GM19372 (cell line): ENCODE measurements at regions not wholly inside any gene's neighbourhood (a gene's known extent, or its start where the extent isn't known, plus 50 kb on each side); places are given as distances from the start of the nearest gene placed in this dataset.
"Not testable (repeated sequence)": the region's sequence is repeated elsewhere in the genome, so short reads cannot be mapped to it uniquely, and the experiment has no call there.

Experiments used
- ATAC-seq: cut with Tn5 transposase; IDR thresholded peaks from one replicate; pipeline ENCODE4 v1.9.1; 2021; ENCODE audit warnings: mild to moderate bottlenecking, low read depth, moderate library complexity; ENCODE audit not compliant: unreplicated experiment

DNA sequence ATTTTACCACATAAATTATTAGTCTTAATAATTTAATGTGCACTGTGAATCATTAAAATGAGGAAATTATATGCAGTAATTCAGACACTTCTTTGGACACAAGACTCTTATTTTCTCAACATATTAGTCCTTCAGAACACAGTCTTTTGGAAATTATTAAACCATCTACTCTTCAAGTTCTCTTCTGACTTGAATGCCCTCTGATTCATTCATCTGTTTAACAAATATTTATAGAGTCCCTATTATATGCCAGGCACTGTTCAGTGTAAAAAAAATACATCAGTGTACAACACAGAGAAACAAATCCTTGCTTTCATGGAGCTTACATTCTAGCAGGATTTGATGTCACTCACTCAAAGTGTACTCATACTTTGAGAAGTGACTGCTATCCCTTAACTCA, 163.4 kb upstream of the IL12B start:
- no peak for ATAC-seq

DNA sequence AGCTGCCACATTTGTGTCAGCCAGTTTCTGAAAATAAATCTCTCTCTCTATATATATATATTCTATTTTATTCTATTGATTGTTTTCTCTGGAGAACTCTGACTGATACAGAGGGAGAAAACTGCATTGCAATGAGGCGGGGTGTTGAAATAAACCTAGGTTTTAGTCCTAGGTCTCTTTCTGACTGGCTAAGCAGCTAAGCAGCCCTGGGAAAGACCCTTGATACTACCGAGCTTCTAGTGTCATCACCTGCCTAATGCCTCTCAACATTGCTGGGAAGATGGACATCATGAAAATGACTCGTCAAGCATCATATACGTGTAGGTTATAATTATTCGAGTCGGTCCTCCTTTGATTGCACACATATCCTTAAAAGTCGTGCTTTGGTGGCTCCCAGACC, 166.5 kb upstream of the IL12B start:
- no peak for ATAC-seq

GRCh38 chr5:159497221-159497620, 166.9 kb upstream of the IL12B start:
- no peak for ATAC-seq

GRCh38 chr5:159498630-159499029, 168.3 kb upstream of the IL12B start:
- no peak for ATAC-seq

GRCh38 chr5:159502116-159502515, 171.8 kb upstream of the IL12B start:
- ATAC-seq: not testable (repeated sequence)

DNA sequence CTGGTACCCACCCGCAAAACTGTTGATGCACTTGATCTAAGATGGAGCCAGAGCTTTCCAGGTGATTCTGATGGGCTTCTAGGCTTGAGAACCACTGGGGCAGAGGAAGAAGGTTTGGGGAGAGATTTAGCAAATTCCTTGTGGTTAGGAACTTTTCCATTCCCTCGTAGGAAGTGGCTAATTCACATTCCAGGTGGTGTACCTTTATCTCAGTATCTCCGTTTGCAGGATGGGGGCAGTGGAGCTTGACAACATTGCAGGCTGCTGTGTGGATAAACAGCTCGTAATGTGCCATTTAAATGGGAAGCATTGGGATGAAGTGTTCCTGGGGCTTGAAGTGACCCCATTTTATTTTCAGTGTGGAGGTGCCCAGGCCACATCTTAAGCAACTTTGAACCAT, 172.9 kb upstream of the IL12B start:
- ATAC-seq: no peak

GRCh38 chr5:159504106-159504856, 174.0 kb upstream of the IL12B start:
- ATAC-seq: no peak

DNA sequence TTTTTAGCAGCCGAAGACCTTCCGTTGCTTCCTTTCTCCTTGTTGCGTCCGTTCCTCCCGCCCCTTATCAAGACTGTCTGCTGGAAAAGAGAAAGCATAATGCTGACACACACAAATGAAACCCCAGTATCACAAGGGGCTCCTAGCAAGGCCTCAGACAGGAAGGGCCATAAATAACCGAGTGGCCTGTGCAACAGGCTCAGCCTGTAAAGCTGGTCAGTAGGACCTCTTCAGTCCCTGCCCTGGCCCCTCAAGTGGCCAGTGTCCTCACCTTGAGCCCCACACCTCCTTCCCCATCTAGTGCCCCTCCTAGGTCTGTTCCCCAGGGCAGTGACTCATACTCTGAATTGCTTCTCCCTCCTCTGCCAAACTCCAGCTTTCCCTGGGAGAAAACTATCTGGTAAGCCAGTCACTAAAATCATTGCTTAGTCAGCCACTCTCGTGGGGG, 174.6 kb upstream of the IL12B start:
- no peak for ATAC-seq

DNA sequence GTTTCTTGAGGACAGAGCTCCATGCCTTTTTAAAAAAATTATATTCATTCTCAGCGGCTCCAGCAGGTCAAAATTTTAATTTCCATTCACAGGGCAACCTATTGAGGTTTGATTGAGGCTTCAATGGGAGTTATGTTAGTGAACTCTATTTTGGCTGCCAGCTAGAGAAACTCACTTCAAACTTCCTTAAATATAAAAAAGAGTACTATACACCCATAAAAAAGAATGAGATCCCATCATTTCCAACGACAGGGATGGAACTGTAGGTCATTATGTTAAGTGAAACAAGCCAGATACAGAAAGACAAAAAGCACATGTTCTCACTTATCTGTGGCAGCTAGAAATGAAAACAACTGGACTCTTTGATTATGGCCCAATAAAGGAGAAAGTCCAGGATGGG, 176.8 kb upstream of the IL12B start:
- ATAC-seq: no peak

DNA sequence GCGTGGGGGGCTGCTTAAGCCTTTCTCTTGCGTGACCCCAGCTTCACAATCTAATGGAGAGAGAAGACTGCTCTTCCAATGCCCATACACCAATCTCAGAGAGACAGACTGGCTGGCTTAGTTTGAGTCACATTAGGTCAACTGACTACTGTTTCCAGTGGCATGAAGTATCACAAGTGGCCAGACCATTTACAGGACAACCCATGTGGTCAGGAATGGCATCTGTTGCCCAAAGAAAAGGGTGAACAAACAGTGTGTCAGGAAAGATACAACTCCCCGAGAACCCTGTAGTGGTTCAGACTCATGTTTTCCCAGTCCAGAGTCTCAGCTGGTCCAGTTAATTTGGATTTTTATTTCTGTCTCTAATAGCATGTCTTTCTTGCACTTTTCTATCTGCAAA, 177.4 kb upstream of the IL12B start:
- ATAC-seq: no peak

GRCh38 chr5:159508344-159508743, 178.1 kb upstream of the IL12B start:
- ATAC-seq: no peak

DNA sequence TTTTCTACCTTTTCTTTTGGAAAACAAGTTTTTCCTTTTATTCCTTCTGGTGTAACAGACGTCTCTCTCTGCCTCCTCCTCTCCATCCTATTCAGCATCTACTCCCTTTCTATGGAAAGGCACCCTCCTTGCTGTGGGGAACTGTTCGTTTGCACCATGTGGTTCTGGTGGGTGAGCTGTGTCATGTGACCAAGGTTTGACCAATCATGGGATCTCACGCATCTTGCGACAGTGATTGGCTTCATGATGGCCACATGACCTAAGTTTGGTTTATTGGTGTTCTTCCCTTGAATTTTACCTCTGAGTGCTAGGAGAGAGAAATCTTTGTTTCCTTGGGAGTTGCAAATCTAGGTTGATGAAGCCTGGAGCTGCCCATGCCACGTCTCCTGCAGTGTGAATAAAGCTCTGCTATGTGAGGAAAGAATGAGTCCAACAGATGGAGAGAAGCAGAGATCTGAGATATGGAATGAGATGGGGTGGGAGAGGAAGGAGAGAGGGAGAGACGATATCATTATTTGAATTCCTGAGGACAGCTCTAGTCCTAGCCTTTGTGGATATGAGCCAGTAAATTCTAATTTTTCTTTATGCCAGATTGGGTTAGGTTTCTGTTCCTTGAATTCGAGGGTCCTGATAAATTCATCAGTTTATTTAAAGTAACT, 178.8 kb upstream of the IL12B start:
- ATAC-seq: no peak

GRCh38 chr5:159510282-159510681, 180.0 kb upstream of the IL12B start:
- ATAC-seq: no peak

DNA sequence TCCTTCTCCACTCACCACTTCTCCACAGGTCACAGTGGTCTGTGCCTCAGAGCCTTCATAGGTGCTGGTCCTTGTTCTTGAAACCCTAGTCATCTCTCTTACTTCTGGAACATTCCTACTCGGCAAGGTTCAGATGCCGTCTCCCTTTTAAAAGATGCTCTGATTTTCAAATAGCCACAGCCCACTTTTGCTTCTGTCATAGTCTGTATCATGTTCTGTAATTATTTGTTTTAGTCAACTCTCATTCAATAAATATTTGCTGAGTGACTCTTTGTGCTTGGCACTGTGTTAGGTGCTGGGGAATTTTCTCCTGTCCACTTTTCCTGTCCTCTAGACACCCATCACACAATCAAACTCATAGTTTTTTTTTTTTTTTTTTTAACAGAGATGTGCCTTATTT, 181.3 kb upstream of the IL12B start:
- no peak for ATAC-seq

DNA sequence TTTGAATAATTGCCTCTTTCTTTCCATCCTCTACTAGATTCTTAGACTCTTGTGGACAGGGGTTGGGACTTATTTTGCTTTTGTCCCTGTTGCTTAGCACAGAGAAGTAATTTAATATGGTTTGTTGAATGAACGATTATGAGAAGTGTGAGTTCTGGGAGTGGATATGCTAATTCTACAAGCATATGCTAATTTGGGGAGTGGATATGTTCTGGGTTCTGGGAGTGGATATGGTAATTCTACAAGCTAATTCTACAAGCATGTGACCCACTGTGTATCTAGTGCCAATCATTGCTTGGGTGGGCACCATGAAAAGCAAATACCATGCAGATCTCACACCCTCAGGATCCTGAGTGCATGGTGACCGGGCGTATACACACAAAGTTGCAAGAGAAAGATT, 181.8 kb upstream of the IL12B start:
- ATAC-seq: no peak

DNA sequence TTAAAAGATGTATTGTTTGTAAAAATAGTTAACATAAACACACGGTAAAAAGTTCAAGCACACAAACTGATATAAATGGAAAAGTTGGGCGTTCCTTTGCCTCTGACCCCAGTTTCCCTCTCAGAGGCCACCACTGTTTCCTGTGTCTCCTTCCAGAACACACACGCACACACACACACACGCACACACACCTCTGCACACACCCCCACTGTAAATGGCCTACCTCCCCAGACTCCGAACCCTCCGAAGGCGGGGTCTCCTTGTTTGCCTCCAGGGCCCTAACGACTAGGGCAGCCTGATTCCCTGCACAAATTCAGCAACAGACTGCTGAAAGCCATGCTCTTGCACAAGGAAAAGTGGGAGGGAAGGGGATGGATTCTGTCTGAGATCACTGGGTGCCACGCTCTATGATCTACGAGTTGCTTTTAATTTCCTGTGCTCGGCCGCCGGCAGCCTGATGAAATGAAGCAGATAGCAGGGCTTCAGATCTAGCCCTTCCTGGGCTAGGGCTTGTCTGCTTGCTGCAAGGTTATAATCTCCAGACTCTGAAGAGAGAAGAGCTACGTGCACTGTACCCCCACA, 184.0 kb upstream of the IL12B start:
- no peak for ATAC-seq

DNA sequence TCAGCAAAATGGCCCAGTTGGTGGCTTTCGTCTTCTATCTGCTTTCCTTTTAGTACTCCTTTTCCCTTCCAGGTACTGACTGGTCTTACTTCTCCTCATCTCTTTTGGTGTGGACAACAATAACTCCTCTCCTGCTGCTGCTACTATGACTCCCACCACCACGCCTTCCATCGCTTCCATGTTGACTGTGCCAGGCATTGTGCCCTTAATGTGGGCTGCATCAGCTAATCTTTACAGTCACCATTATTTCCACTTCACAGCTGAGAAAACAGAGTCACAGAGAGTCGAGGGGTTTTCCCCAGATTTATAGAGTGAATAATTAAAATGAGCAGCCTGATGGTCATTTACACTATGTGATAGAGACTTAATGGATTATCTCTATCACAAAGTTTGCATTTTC, 184.9 kb upstream of the IL12B start:
- ATAC-seq: no peak

- peak; percentile 95 for ATAC-seq
Observed at GRCh38 chr5:159515909-159516415, 185.7 kb upstream of the IL12B start.

DNA sequence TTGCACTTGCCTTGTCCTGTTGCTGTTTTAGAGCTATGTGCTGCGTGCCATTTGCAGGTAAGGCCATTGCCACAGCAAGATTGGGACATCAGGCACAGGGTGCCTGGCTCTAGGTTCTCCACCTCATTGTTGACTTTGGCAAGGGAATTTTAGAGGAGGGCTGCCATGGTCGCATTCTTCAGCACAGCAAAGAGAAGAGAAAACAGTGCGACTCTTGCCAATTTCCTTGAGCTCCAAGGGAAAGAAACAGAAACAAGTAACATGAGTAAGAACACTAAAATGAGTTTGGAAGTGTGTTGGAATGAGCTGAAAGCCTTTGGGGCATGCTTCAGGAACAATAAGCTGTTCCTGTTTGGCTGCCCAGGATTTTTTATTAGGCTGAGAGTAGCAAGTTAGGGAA, 188.1 kb upstream of the IL12B start:
- no peak for ATAC-seq

- ATAC-seq: no peak
Observed at GRCh38 chr5:159519365-159519764, 189.1 kb upstream of the IL12B start.

DNA sequence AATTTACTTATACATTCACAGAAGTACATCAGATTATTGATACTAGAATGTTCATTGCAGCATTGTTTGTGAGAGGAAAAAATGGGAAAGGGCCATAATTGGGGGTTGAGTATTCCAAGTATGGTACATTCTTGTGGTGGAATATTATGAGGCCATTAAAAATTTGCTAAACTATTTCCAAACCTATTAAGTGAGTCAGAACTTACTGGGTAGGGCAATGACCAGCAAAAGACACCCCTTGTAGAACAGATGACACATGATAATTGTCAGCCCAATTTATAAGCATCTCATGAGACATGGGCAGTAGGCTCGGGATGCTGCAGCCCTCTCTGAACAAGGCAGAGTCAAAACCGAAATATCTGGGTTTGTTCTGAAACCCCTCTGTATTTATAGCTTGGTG, 192.6 kb upstream of the IL12B start:
- no peak for ATAC-seq

GRCh38 chr5:159524279-159524678, 194.0 kb upstream of the IL12B start:
- ATAC-seq: not testable (repeated sequence)
